ENCODE measurements at regions not wholly inside any gene's neighbourhood (a gene's known extent, or its start where the extent isn't known, plus 50 kb on each side); places are given as distances from the start of the nearest gene placed in this dataset.

DNA sequence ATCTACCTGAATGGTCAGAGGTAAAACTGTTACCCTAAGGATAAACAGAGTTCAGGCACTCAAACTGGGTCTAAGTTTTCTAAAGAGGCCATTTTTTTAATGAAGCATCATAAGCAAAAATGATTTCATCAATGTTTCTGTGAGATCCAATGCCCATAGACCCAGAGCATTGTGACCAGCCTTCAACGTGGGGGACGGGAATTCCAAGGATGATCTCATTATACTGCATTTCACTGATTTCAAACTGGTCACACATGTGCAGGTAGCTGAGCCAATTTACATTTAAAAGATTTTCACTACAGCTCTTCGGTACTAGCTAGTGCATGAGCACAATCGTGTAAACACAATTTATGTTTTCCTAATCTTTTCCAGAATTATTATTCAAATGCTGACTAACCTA lies 472.9 kb downstream of the DIPK2A start:
- TF ChIP-seq, protein P1, sequence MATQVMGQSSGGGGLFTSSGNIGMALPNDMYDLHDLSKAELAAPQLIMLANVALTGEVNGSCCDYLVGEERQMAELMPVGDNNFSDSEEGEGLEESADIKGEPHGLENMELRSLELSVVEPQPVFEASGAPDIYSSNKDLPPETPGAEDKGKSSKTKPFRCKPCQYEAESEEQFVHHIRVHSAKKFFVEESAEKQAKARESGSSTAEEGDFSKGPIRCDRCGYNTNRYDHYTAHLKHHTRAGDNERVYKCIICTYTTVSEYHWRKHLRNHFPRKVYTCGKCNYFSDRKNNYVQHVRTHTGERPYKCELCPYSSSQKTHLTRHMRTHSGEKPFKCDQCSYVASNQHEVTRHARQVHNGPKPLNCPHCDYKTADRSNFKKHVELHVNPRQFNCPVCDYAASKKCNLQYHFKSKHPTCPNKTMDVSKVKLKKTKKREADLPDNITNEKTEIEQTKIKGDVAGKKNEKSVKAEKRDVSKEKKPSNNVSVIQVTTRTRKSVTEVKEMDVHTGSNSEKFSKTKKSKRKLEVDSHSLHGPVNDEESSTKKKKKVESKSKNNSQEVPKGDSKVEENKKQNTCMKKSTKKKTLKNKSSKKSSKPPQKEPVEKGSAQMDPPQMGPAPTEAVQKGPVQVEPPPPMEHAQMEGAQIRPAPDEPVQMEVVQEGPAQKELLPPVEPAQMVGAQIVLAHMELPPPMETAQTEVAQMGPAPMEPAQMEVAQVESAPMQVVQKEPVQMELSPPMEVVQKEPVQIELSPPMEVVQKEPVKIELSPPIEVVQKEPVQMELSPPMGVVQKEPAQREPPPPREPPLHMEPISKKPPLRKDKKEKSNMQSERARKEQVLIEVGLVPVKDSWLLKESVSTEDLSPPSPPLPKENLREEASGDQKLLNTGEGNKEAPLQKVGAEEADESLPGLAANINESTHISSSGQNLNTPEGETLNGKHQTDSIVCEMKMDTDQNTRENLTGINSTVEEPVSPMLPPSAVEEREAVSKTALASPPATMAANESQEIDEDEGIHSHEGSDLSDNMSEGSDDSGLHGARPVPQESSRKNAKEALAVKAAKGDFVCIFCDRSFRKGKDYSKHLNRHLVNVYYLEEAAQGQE (IDR thresholded peaks at IDR 0.05; ENCODE audit: low read depth): no peak
- TF ChIP-seq YY1 (IDR thresholded peaks at IDR 0.05; ENCODE audit: low read depth) (no peak), FOXM1 (IDR thresholded peaks at IDR 0.05; ENCODE audit: borderline replicate concordance, low read depth) (no peak), CEBPB (IDR thresholded peaks at IDR 0.05) (no peak), TCF12 (IDR thresholded peaks at IDR 0.05; ENCODE audit: low read depth) (no peak), RAD21 (IDR thresholded peaks at IDR 0.05; ENCODE audit: low read depth) (no peak), EP300 (IDR thresholded peaks at IDR 0.05; ENCODE audit: borderline replicate concordance) (no peak), TAF1 (IDR thresholded peaks at IDR 0.05; ENCODE audit: low read depth) (no peak), CREB1 (IDR thresholded peaks at IDR 0.05; ENCODE audit: low read depth) (no peak), EGR1 (IDR thresholded peaks at IDR 0.05) (no peak), ZBTB7A (IDR thresholded peaks at IDR 0.05; ENCODE audit: low read depth) (no peak), TEAD4 (IDR thresholded peaks at IDR 0.05) (no peak)
- TF ChIP-seq, protein P2, sequence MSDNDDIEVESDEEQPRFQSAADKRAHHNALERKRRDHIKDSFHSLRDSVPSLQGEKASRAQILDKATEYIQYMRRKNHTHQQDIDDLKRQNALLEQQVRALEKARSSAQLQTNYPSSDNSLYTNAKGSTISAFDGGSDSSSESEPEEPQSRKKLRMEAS (IDR thresholded peaks at IDR 0.05): no peak
